Small intestine (tissue), 7 donors: ENCODE measurements at regions not wholly inside any gene's neighbourhood (a gene's known extent, or its start where the extent isn't known, plus 50 kb on each side); places are given as distances from the start of the nearest gene placed in this dataset.

Source experiments
- DNase-seq, 2 donors: peaks; one replicate each; pipeline versions ENCODE4 v3.0.0 to v3.0.0-alpha.2; 2013
- FAIRE-seq: peaks from 2 replicates; lab custom pipeline; 2012; peaks lifted over from hg19 to GRCh38; lab: Jason Lieb, UNC
- H3K27ac ChIP-seq, 3 donors: one replicate each; pipeline ENCODE4 v1.5.1; 2013; ENCODE audit warnings: low read length in 2 of 3, mild to moderate bottlenecking in 2 of 3, control low read depth in 1 of 3, inconsistent platforms in 1 of 3, low read depth in 1 of 3, moderate library complexity in 1 of 3
- H3K27me3 ChIP-seq, 3 donors: one replicate each; pipeline ENCODE4 v1.6.1; 2013; ENCODE audit warnings: low read length in 3 of 3, inconsistent platforms in 1 of 3; ENCODE audit not compliant: control insufficient read depth in 3 of 3, insufficient read depth in 3 of 3
- H3K36me3 ChIP-seq, 3 donors: one replicate each; pipeline ENCODE4 v1.6.1; 2013; ENCODE audit warnings: low read length in 3 of 3, inconsistent platforms in 1 of 3, low read depth in 1 of 3, mild to moderate bottlenecking in 1 of 3, moderate library complexity in 1 of 3; ENCODE audit not compliant: control insufficient read depth in 3 of 3, insufficient read depth in 2 of 3
- H3K4me1 ChIP-seq, 3 donors: one replicate each; pipeline ENCODE4 v1.6.1; 2013; ENCODE audit warnings: low read length in 2 of 3, inconsistent platforms in 1 of 3, low read depth in 1 of 3, mild to moderate bottlenecking in 1 of 3, moderate library complexity in 1 of 3; ENCODE audit not compliant: control insufficient read depth in 3 of 3, insufficient read depth in 2 of 3
- H3K4me3 ChIP-seq, 3 donors: one replicate each; pipeline ENCODE4 v1.5.1; 2013; ENCODE audit warnings: low read length in 3 of 3, control low read depth in 1 of 3, inconsistent platforms in 1 of 3, low read depth in 1 of 3, mild to moderate bottlenecking in 1 of 3, moderate library complexity in 1 of 3
- H3K9me3 ChIP-seq, 2 donors: one replicate each; pipeline ENCODE4 v1.6.1; 2013; ENCODE audit warnings: low read depth in 1 of 2, low read length in 1 of 2; ENCODE audit not compliant: control insufficient read depth in 2 of 2, insufficient read depth in 1 of 2
- WGBS, 3 donors: extraction: QIAGEN DNeasy Blood & Tissue Kit; methylation state at CpG; one replicate each; pipeline ENCODE4 v1.1.7; 2013; 5-methylcytosine and 5-hydroxymethylcytosine counted together
- donor health status: healthy with polysubstance abuse.
- donor health status: control.
- donor health status: control.
- donor health status: Bipolar disorder and iron deficiency.
- donor health status: healthy.

DNA sequence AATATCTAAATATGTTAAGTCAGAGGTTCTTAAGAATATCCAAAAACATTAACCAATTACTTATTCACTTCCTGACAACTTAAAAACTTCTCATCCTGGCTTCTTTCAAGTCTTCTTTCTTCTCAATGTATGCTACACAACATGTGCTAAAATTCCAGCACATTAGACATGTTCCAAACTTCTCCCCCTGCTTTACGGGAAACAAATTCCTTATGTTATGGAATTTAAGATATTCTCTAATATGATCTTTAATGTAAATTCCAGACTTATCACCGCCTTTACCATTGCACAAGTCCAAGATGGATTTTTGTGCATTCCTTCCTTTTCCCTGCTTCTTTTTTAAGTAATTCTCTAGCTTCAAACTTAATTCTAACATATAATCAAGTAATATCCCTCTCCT lies 964.5 kb upstream of the CHORDC1 start:
- Histone ChIP-seq H3K4me1 (no peaks in the 10 kb centered on the region), H3K4me3 (no peak overlapping the region), H3K27me3 (no peaks in the 10 kb centered on the region), H3K36me3 (no peaks in the 10 kb centered on the region), H3K9me3 (peaks cover 0 to 6% of the 10 kb centered on the region in 2 donors), H3K27ac (no peak overlapping the region)
- DNase-seq = no peak
- FAIRE-seq = no peak
- WGBS, 3 donors = 74 to 87% (median 80%) methylated on average over 2 of the region's 2 CpGs

DNA sequence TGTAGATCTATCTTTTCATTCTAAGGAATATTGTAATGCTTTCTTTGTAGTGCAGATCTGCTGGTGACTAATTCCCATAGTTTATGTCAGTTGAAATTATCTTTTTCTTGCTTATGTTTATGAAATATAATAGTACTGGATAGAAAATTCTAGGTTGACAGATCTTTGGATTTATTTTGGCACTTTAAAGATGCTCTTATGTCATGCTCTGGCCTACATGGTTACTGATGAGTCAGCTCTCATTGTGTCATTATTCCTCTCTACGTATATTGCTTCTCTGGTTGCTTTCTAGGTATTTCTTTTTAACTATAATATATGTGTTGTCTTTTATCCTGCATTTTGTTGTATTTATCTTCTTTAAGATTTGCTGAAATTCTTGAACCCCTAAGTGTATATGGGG lies 955.5 kb upstream of the CHORDC1 start:
- Histone ChIP-seq H3K9me3 (peaks cover 0 to 1% of the 10 kb centered on the region in 2 donors), H3K36me3 (no peaks in the 10 kb centered on the region), H3K27ac (no peak overlapping the region), H3K27me3 (no peaks in the 10 kb centered on the region), H3K4me1 (no peaks in the 10 kb centered on the region), H3K4me3 (no peak overlapping the region)
- FAIRE-seq (no peak), DNase-seq (no peak)
- WGBS, 3 donors = 69 to 75% (median 73%) methylated on average over 1 of the region's 1 CpG

DNA sequence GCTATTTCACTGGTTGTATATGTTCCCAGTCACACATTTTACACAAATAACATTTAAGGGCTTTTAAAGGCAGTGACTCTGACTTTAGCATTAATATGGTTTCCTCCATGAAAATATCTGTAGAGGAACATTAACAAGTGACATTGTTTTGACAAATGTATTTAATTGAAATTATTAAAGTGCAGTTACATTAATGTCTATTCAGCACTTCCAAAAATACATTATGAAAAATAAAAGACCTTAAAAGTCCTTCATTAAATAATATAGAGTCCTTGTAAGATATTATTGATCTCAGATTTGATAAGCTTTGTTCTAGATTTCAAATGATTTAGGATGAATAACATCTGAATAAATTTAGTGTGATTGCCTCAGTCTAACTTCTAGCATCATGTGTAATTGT lies 951.9 kb upstream of the CHORDC1 start:
- no peaks in the 10 kb centered on the region for H3K27me3 ChIP-seq
- H3K9me3 ChIP-seq = no peaks in the 10 kb centered on the region
- H3K4me3 ChIP-seq = no peak overlapping the region
- no peaks in the 10 kb centered on the region for H3K36me3 ChIP-seq
- DNase-seq (no peak), FAIRE-seq (no peak)
- no peak overlapping the region for H3K27ac ChIP-seq
- H3K4me1 ChIP-seq = no peaks in the 10 kb centered on the region

DNA sequence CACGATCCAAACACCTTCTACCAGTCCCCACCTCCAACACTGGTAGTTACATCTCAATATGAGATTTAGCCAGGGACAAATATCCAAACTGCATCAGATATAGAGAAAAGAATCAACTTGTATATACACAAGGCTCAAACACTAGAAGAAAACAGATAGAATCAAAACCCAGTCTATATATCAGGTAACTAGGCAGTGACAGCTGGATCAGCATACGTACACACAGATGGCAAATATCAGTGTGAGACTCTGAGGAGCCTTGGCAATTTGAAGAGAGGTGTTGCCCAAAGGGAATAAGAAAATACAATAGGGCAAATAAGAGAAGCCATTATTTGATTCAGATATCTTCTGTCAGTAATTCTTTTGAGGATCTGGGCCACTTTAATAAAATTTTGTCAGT lies 951.3 kb upstream of the CHORDC1 start:
- no peak for FAIRE-seq
- Histone ChIP-seq H3K36me3 (no peaks in the 10 kb centered on the region), H3K27ac (no peak overlapping the region), H3K4me3 (no peak overlapping the region), H3K9me3 (no peaks in the 10 kb centered on the region), H3K4me1 (no peaks in the 10 kb centered on the region), H3K27me3 (no peaks in the 10 kb centered on the region)
- no peak for DNase-seq
- 49 to 66% (median 59%) methylated on average over 2 of the region's 2 CpGs for WGBS, 3 donors

DNA sequence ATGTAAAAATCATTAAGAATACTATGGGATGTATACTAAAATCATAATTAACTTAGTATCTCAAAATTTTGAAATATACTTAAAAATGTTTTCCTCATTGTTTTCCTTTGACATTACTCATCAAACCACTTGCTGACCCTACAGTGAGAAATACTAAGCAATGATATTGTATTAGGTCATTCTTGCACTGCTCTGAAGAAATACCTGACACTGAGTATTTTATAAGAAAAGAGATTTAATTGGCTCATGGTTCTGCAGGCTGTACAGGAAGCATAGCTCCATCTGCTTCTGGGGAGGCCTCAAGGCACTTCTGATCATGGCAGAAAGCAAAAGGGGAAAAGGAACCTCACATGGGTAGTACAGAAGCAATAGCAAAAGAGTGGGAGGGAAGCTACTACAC lies 950.9 kb upstream of the CHORDC1 start:
- no peak overlapping the region for H3K27ac ChIP-seq
- H3K4me1 ChIP-seq = no peaks in the 10 kb centered on the region
- H3K4me3 ChIP-seq = no peak overlapping the region
- no peak for FAIRE-seq
- H3K9me3 ChIP-seq = no peaks in the 10 kb centered on the region
- DNase-seq = no peak
- H3K27me3 ChIP-seq = no peaks in the 10 kb centered on the region
- H3K36me3 ChIP-seq = no peaks in the 10 kb centered on the region

DNA sequence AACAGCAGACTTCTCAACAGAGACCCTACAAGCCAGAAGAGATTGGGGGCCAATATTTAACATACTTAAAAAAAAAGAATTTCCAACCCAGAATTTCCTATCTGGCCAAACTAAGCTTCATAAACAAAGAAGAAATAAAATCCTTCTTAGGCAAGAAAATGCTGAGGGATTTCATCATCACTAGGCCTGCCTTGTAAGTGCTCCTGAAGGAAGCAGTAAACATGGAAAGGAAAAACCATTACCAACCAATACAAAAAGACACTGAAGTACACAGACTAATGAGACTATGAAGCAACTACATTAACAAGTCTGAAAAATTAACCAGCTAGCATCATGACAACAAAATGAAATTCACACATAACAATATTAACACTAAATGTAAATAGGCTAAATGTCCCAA lies 947.9 kb upstream of the CHORDC1 start:
- no peak for FAIRE-seq
- no peaks in the 10 kb centered on the region for H3K36me3 ChIP-seq

DNA sequence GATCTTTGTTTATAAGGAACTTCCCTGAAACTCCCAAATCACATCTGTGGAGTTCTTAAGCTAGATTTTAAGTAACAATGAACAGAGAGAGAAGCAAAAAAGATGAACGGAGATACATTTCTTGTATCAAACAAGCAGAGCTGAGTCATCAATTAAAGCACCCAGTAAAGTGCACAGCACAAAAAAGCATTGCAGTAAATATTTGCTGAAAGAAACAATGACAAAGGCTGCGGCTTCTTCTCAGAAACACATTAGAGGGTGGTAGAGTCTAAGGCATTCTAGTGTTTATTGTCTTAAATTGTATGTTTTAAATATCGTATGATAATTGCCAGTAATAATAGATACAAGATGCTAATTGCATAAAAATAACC lies 941.6 kb upstream of the CHORDC1 start:
- FAIRE-seq = no peak

More for the DNA sequence above, 947.9 kb upstream of the CHORDC1 start:
- Histone ChIP-seq H3K27ac (no peak overlapping the region), H3K4me3 (no peak overlapping the region), H3K27me3 (no peaks in the 10 kb centered on the region), H3K4me1 (no peaks in the 10 kb centered on the region), H3K9me3 (no peaks in the 10 kb centered on the region)
- DNase-seq = no peak

DNA sequence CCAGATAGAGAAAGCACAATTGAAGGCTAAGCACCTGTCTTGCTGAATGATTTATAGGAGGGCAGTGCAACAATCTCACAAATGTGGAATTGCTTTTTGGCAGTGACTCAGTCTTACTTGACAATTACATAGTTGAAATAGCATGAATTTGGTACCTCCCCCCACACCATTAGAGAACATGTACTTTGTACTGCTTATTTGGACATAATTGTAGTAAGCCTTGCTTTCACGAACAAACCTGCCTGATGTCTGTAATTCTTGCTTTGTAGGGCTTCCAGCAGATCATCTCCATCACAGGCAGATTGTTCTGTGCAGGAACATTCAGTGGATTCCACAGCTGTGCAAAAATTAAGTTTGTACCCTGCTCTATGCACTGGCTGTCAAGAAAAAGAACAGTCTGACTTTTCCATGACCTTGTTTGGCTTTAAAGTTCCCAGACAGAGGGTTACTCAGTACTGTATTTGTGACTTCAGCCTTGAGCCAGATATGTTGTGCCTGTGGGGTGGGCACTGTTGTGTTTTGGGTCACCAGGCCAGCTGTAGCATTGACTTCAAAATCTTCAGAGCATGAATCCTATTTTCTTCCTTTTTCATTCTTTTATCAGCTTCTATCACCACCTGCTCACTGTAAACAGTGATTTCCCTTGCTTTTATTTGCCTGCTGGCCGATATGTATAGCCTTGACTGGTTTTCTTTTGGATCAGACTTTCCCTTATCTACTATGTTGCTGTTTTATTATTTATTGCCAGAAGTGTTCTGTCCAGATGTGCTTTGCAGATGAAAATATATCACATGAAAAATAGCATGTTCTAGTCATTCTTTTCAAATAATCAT lies 941.0 kb upstream of the CHORDC1 start:
- Histone ChIP-seq H3K4me1 (no peaks in the 10 kb centered on the region), H3K36me3 (no peaks in the 10 kb centered on the region), H3K27me3 (no peaks in the 10 kb centered on the region), H3K27ac (no peak overlapping the region), H3K4me3 (no peak overlapping the region), H3K9me3 (no peaks in the 10 kb centered on the region)
- 8 to 20% (median 8%) methylated on average over 2 of the region's 2 CpGs for WGBS, 3 donors
- no peak for DNase-seq
- no peak for FAIRE-seq

More for the DNA sequence above, 941.6 kb upstream of the CHORDC1 start:
- H3K4me3 ChIP-seq = no peak overlapping the region
- no peaks in the 10 kb centered on the region for H3K27me3 ChIP-seq
- DNase-seq = no peak
- WGBS, 3 donors = 37 to 51% (median 51%) methylated on average over 3 of the region's 3 CpGs
- no peaks in the 10 kb centered on the region for H3K9me3 ChIP-seq
- H3K36me3 ChIP-seq = no peaks in the 10 kb centered on the region
- H3K4me1 ChIP-seq = no peaks in the 10 kb centered on the region
- no peak overlapping the region for H3K27ac ChIP-seq

DNA sequence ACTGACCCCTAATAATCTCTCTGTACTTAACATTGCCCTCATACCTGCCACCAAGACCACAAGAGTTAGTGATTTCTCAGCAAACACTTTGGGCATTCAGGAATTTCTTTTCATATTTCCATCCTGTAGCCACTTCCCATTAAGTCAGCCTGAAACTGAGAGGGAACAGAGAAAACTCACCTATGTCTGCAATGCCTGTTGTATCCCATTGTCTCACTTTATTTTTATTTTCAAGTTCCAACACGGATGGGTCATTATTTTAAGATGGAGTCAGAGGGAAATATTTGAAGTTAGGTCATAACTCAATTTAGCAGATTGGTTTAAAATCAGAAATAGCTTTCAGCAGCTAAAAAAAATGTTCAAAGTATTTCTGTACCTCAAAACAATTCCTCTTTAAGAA lies 937.8 kb upstream of the CHORDC1 start:
- Histone ChIP-seq H3K27ac (no peak overlapping the region), H3K9me3 (no peaks in the 10 kb centered on the region), H3K4me3 (no peak overlapping the region), H3K27me3 (no peaks in the 10 kb centered on the region), H3K4me1 (no peaks in the 10 kb centered on the region), H3K36me3 (no peaks in the 10 kb centered on the region)
- 71 to 86% (median 76%) methylated on average over 1 of the region's 1 CpG for WGBS, 3 donors
- DNase-seq (no peak), FAIRE-seq (no peak)
